HG02852 (cell line): ENCODE measurements at regions not wholly inside any gene's neighbourhood (a gene's known extent, or its start where the extent isn't known, plus 50 kb on each side); places are given as distances from the start of the nearest gene placed in this dataset.

ENCODE experiments used
- ATAC-seq: cut with Tn5 transposase; IDR thresholded peaks from one replicate; pipeline ENCODE4 v1.9.1; 2021; ENCODE audit warnings: mild to moderate bottlenecking, moderate library complexity; ENCODE audit not compliant: unreplicated experiment

GRCh38 chr6:170137176-170137891 is 153.5 kb downstream of the DLL1 start:
- no peak for ATAC-seq

- no peak for ATAC-seq
These were observed 154.2 kb downstream of the DLL1 start for GRCh38 chr6:170136541-170137175.

- no peak for ATAC-seq
These were observed 154.9 kb downstream of the DLL1 start for GRCh38 chr6:170135821-170136471.

DNA sequence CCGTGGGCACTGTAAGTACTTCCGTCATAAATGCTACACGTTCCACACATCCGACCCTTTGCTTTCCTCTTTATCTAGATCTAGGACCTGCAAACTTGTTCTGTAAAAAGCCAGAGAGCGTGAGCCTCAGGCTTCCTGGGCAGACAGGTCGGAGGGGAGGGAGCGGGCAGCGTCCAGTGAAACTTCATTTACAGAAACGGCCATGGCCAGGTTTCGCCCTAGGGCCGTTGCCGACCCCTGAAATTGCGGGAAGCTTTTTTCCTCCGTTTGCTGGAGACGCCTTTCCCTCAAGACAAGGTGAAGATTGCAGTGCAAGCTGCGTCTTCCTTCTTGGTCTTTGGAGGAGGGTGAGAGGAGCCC is 155.4 kb downstream of the DLL1 start:
- no peak for ATAC-seq

- ATAC-seq, result no peak
These were observed 156.1 kb downstream of the DLL1 start for GRCh38 chr6:170134471-170135440.

- no peak for ATAC-seq
These were observed 156.8 kb downstream of the DLL1 start for GRCh38 chr6:170134031-170134470.

DNA sequence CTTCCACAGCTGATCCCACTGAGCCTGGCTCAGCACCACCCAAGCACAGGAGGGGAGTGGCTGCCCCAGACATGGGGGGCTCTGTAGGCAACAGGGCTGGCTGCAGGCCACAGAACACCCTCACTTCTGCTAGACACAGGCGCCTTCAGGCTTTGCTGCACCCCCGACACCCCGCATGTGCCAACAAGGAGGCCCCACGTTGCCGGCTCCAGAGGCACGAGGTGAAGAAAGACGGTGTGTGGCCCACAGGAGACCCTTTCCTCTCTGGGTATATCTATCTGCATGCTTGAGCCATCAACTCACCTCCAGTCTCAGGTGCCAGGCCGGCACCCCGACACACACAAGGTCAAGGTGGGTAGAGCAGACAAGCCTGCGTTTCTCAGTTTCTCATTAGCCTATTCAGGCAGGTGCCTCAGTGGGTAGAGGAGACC is 158.3 kb downstream of the DLL1 start:
- ATAC-seq, result no peak

DNA sequence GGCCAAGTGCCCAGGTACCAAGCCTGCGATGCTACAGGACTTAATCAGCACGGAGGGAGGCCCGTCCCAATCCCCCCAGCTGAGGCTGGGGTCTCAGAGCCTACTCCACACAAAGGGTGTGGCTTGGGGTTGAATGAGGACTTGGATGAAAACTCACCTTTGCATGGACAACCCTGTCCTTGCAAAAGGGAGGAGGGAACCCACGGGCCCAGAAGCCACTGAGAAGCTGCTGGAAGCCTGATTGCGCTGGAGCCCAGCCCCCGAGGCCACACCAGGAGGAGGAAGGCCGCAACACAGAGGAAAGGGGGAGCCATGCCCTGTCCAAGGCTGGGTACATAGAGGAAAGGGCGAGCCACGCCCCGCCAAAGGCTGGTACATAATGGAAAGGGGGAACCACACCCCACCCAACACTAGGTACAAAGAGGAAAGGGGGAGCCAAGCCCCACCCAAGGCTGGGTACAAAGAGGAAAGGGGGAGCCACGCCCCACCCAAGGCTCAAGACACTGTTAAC is 158.8 kb downstream of the DLL1 start:
- ATAC-seq, result no peak

DNA sequence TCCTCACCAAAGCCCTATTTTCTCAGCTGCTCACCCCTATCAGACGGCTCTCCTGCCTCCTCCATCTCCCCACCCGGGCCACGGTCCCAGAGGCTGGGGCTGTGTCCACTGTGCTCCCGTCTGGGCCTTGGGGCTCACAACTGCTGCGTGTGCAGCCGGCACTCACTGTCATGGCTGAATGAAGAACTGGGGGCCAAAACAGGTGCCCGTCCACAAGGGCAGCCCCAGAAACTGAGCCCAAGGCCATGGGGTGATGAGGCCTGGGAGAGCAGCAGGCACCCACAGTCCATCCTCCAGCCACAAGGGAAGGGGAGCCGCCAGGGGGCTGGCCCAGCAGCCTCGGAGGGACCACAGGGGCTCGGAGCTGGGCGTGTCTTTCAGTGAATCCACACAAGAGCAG is 159.5 kb downstream of the DLL1 start:
- no peak for ATAC-seq

DNA sequence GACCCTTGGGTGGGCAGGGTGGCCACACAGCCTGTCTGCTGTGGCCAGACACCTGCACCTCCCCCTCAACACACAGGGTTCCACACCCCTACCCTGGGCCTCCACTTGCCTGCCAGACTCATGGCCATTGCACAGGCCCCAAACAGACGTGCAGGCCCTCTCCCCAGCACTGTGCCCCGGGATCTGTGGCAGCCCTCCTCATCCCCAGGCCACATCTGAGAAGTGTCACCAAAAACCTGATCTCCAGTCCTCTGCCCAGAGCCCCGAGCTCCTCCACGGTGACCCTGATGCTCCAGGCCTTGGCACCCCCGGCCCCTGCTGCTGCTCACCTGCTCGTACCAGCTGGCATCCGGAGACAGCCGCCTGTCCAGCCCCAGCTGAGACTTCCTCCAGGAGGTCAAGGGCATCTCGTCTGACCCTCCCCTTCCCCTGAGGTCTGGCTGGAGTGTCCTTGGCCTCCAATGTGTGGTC is 160.1 kb downstream of the DLL1 start:
- no peak for ATAC-seq

DNA sequence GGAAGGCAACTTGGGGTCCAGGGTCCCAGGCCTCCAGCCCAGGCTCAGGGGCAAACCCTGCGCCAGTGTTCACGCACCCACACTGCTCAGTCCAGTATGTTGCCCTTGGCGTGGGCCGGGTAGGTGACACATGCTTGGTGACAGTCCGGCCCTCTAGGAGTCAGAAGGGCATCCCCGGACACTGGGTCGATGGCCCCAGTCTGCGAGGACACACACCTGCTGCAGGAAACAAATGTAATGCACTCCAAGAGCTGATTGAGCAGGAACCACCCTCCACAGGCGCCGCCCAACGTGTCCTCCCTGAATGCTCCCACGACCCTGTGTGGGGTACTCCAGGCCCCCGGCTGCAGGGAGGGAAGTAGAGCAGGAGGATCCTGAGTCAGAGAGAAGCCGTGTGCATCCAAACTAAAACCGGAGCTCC is 160.7 kb downstream of the DLL1 start:
- ATAC-seq, result no peak

DNA sequence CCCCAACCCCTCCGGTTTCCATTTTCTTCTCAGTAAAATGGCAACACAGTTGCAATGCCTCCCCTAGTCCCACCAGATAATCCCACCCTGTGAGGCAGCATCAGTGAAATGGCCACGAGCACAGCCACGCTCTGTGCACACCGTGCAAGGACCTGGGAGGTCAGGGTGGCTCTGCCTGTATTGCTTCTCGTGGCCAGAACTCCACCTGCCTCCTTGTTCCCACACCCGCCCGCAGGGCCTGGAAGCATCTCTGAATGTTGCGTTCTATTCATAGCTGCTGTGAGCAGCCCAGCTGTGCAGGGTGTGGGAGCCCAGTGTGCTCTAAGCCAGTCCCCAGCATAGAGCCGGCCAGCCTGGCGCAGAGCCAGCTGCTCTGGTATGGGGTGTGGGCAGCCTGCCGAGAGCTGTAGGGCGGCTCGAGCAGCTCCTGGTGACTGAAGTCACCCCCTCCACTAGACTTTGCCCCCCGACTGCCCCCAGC is 161.1 kb downstream of the DLL1 start:
- no peak for ATAC-seq

- ATAC-seq, result no peak
These were observed 161.8 kb downstream of the DLL1 start for GRCh38 chr6:170128811-170129681.

DNA sequence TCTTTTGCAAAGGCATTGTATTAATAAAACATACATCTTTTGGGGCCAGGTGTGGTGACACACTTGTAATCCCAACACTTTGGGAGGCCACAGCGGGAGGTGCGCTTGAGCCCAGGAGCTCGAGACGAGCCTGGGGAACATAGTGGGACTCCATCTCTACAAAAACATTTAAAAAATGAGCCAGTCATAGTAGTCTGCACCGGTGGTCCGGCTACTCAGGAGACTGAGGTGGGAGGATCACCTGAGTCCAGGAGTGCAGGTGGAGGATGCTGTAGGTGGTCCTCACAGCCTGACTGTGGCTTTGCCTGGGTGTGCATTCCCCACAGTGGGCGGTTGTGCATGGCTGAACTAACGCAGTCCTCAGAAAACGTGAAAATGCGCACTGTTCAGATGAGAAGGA is 162.5 kb downstream of the DLL1 start:
- no peak for ATAC-seq

- no peak for ATAC-seq
These were observed 163.7 kb downstream of the DLL1 start for GRCh38 chr6:170127151-170127550.

- ATAC-seq, result no peak
These were observed 165.2 kb downstream of the DLL1 start for GRCh38 chr6:170125456-170126300.

DNA sequence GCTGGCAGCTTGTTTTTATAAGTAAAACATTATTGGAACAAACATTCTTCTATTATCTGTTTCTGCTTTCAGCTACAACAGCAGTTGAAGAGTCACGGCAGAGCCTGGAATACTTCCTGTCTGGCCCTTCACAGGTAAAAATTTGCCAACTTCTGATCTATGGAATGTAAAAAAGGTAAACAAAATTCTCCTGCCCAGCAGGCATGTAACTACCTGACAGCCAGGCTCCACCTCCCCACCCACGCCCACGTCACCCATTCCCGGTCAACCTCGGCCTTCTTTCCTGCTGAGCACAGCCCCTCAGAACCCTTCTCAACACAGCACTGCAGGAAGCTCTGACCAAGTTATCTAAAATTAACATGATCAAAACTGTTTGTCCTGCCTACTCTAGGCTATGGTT is 166.0 kb downstream of the DLL1 start:
- ATAC-seq, result no peak

DNA sequence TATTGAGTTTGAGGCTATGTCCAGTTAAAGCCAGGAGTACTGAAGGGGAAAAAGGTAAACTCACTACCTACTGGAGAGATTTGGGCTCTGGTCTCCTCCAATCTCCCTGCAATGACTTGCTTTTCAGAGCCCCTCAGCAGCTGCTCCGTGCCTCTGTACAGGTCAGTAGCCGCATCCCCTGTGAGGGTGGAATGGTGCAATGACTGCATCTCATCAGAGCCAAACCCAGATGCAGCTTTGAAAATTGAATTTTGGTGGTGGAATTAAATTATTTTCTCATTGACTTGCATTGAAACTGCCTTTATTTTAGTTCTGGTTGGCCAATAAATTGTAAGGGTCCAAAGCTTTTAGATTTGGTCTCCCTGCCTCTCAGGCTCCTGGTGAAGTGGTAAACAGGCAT is 166.7 kb downstream of the DLL1 start:
- ATAC-seq, result no peak

GRCh38 chr6:170122651-170123050 is 168.2 kb downstream of the DLL1 start:
- ATAC-seq, result no peak
